ENCODE measurements at regions not wholly inside any gene's neighbourhood (a gene's known extent, or its start where the extent isn't known, plus 50 kb on each side); places are given as distances from the start of the nearest gene placed in this dataset.

GRCh38 chr6:167550941-167551627, 226.2 kb downstream of the TTLL2 start:
- in situ Hi-C loops (cut with HindIII; ENCODE audit: low pct_ligation_motif_present, low sequenced_read_pairs) = no loop called here

GRCh38 chr6:167551628-167552257, 226.9 kb downstream of the TTLL2 start:
- DNase-seq = no peak
- Histone ChIP-seq H3K27me3 (replicated peaks) (no peaks in the 10 kb centered on the region), H3K27ac (no peak overlapping the region), H3K36me3 (replicated peaks) (no peaks in the 10 kb centered on the region), H3K4me3 (ENCODE audit: low read depth, low read length) (no peak overlapping the region)
- TF ChIP-seq, protein P1, sequence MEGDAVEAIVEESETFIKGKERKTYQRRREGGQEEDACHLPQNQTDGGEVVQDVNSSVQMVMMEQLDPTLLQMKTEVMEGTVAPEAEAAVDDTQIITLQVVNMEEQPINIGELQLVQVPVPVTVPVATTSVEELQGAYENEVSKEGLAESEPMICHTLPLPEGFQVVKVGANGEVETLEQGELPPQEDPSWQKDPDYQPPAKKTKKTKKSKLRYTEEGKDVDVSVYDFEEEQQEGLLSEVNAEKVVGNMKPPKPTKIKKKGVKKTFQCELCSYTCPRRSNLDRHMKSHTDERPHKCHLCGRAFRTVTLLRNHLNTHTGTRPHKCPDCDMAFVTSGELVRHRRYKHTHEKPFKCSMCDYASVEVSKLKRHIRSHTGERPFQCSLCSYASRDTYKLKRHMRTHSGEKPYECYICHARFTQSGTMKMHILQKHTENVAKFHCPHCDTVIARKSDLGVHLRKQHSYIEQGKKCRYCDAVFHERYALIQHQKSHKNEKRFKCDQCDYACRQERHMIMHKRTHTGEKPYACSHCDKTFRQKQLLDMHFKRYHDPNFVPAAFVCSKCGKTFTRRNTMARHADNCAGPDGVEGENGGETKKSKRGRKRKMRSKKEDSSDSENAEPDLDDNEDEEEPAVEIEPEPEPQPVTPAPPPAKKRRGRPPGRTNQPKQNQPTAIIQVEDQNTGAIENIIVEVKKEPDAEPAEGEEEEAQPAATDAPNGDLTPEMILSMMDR (IDR thresholded peaks at IDR 0.05; ENCODE audit: low read depth, low read length, missing control alignments) = no peak
- in situ Hi-C loops (cut with HindIII; ENCODE audit: low pct_ligation_motif_present, low sequenced_read_pairs) = no loop called here

More at GRCh38 chr6:167550941-167551627, 226.2 kb downstream of the TTLL2 start:
- Histone ChIP-seq H3K36me3 (replicated peaks) (no peaks in the 10 kb centered on the region), H3K27ac (no peak overlapping the region), H3K4me3 (ENCODE audit: low read depth, low read length) (no peak overlapping the region), H3K27me3 (replicated peaks) (no peaks in the 10 kb centered on the region)
- no peak for DNase-seq
- TF ChIP-seq, protein P1 (IDR thresholded peaks at IDR 0.05; ENCODE audit: low read depth, low read length, missing control alignments) = no peak

GRCh38 chr6:167552258-167552630, 227.4 kb downstream of the TTLL2 start:
- TF ChIP-seq, protein P1 (IDR thresholded peaks at IDR 0.05; ENCODE audit: low read depth, low read length, missing control alignments) = no peak

DNA sequence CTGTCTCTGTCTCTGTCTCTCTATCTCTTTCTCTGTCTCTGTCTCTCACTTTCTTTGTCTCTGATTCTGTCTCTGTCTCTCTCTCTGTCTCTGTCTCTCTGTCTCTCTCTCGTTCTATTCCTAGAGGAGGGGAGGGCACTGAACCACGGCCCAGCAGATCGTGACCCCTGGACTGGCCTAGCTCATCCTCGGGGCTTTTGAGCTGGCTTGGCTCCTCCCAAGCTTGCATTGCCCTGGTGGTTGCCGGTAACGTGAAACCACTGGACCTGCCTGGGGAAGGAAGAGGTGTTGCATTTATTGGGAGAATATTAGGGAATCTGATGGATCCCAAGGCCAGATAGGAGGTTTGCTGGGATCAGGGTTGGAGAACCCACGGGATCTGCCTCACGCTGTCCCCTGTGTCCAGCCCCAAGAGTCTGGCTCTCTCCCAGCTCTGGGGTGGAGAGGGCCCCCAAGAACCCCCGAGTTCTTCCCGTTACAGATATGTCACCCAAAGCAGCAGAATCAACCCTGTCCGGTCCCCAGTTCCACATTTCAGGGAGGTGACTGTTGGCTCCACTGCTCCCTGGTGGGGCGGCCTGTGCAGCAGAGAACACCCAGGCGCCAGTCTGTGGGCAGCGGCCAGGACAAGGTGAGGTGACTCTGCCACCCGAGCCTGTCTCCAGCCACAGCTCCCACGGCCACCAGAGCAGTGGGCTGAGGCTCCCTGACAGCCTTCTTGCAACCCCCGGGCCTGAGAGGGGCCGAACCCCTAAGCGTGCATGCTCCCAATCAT, 228.3 kb downstream of the TTLL2 start:
- no peak for DNase-seq
- no peak overlapping the region for H3K27ac ChIP-seq
- H3K4me3 ChIP-seq (ENCODE audit: low read depth, low read length) = no peak overlapping the region
- TF ChIP-seq, protein P1 (IDR thresholded peaks at IDR 0.05; ENCODE audit: low read depth, low read length, missing control alignments) = no peak
- no peaks in the 10 kb centered on the region for H3K27me3 ChIP-seq (replicated peaks)
- in situ Hi-C loops (cut with HindIII; ENCODE audit: low pct_ligation_motif_present, low sequenced_read_pairs) = no loop called here
- no peaks in the 10 kb centered on the region for H3K36me3 ChIP-seq (replicated peaks)

More at GRCh38 chr6:167552258-167552630, 227.4 kb downstream of the TTLL2 start:
- H3K4me3 ChIP-seq (ENCODE audit: low read depth, low read length) = no peak overlapping the region
- no peak overlapping the region for H3K27ac ChIP-seq
- no peaks in the 10 kb centered on the region for H3K36me3 ChIP-seq (replicated peaks)
- in situ Hi-C loops (cut with HindIII; ENCODE audit: low pct_ligation_motif_present, low sequenced_read_pairs) = no loop called here
- no peaks in the 10 kb centered on the region for H3K27me3 ChIP-seq (replicated peaks)
- DNase-seq = no peak

GRCh38 chr6:167553736-167554119, 228.8 kb downstream of the TTLL2 start:
- H3K4me3 ChIP-seq (ENCODE audit: low read depth, low read length) = no peak overlapping the region
- no peaks in the 10 kb centered on the region for H3K36me3 ChIP-seq (replicated peaks)
- no peak overlapping the region for H3K27ac ChIP-seq
- TF ChIP-seq, protein P1 (IDR thresholded peaks at IDR 0.05; ENCODE audit: low read depth, low read length, missing control alignments) = no peak
- in situ Hi-C loops (cut with HindIII; ENCODE audit: low pct_ligation_motif_present, low sequenced_read_pairs) = no loop called here
- DNase-seq = no peak
- H3K27me3 ChIP-seq (replicated peaks) = no peaks in the 10 kb centered on the region

Data from brain microvascular endothelial cell (primary cell).